HG03469 (cell line): ENCODE measurements at regions not wholly inside any gene's neighbourhood (a gene's known extent, or its start where the extent isn't known, plus 50 kb on each side); places are given as distances from the start of the nearest gene placed in this dataset.
"Not testable (repeated sequence)": the region's sequence is repeated elsewhere in the genome, so short reads cannot be mapped to it uniquely, and the experiment has no call there.

Source experiments
- ATAC-seq: cut with Tn5 transposase; IDR thresholded peaks from one replicate; pipeline ENCODE4 v1.9.1; 2021; ENCODE audit warnings: mild to moderate bottlenecking, moderate library complexity, moderate number of reproducible peaks; ENCODE audit not compliant: unreplicated experiment

DNA sequence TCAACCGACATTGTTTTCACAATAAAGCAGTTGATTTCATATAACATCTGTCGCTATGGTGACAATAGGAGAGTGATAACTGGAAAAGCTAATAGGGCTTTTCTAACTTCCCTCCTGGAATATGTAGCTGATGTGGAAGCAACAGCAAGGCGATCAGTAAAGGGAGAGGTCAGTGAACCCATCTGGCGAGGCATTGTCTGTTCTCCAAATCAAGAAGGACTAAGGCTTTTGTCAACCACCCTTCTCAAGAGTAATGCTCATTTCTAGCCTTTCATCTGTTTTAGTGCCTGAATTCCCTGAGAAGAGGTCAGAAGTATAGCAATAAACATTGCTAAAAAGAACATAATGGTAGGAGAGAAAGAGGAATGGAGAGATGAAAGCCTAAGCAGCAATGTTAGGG, 201.3 kb downstream of the AKAP7 start:
- no peak for ATAC-seq

DNA sequence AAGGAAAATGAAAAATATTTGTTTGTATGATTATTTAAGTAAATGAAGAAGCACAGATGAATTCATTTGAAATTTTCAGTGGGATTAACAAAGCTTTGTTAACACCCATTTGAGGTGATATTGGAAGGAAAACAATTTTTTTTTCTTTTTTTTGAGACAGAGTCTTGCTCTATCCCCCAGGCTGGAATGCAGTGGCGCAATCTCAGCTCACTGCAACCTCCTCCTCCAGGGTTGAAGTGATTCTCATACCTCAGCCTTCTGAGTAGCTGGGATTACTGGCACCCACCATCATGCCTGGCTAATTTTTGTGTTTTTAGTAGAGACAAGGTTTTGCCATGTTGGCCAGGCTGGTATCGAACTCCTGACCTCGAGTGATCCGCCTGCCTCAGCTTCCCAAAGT, 211.6 kb downstream of the AKAP7 start:
- ATAC-seq: not testable (repeated sequence)

DNA sequence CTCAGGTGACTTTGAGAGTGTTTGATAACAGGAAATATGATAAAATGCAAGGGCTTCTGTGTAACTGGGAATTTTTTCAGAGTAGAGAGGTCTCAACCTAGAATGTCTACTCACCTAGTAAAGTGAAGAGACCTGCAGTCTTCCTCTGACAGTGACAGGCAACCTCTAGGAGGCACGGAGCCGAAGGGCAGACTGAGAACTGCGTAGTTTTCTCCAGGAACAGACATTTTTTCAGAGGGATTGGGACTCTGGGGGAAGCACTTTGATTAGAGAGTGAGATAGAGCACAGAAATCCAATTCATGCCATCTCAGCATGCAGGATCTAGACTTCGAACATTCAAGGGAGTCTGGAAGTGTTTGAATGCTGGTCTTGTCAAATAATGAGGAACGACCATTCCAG, 213.3 kb downstream of the AKAP7 start:
- ATAC-seq: no peak

DNA sequence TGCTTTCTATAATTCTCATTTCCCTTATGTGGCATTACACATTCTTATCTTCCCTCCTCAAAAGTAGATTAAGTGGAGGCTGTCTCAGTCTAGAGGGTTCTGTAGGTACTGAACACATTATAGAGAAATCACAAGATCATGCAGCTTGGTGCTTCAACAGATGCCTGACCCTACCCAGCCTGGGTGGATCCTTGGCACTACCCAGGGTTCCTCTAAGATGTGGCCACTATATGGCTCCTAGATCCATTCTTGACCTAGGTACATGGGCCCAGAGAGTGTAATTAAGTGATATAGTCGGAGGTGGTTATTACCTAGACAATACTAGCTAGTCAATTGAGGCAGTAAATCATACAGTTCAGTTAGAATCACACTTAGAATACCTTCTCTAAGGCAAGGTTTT, 213.9 kb downstream of the AKAP7 start:
- ATAC-seq: no peak

DNA sequence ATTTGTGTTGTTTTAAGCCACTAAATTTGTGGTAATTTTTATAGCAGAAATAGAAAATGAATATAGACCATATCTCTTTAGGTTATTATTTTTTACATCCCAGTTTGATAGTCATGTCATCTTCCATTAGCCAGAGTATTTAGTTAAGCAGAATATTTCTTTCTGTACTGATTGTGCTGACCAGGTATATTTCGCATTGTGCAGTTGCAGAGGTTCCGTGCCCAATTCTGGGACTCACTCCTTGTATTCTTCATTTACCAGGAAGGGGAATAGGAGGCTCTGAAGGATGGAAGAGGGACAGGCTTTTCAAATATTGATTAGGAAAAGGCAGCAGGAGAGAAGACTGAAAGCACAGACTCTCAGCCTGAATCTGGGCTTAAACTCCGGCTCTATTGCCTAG, 217.8 kb downstream of the AKAP7 start:
- ATAC-seq: no peak

DNA sequence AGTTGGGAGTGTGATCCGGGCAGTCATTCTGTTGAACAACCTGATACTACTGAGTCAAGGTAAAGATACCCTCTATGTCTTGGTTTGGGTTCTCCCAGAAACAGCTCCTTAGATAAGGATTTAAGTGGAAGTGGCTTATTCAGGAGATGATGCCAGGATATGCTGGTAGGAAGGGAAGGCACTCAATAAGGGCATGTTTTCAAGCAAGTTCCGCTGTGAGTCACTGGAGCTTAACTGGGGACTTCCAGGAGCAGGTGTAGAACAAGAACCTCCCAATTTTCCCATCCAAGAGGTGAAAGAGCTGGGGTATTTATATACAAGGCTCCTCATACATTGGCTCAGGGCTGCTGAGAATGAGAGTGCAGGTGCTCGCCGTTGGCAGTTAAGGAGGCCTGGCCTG, 218.6 kb downstream of the AKAP7 start:
- ATAC-seq: no peak

DNA sequence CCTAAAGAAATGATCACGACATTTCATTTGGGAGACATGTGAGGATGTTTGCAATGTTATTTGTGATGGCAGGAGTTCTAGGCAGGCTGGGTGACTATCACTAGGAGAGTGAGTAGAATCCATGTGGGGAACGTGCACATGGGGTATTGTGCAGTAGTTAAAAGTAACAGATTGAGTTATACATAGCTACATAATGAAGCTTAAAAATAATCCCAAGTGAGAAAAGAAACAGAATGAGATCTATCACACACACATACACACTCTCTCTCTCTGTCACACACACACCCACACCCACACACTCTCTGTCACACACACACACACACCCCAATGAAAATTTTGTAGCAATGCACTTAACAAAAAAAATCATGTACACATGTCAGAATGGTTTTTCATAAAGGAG, 218.7 kb upstream of the ARG1 start:
- ATAC-seq: no peak

DNA sequence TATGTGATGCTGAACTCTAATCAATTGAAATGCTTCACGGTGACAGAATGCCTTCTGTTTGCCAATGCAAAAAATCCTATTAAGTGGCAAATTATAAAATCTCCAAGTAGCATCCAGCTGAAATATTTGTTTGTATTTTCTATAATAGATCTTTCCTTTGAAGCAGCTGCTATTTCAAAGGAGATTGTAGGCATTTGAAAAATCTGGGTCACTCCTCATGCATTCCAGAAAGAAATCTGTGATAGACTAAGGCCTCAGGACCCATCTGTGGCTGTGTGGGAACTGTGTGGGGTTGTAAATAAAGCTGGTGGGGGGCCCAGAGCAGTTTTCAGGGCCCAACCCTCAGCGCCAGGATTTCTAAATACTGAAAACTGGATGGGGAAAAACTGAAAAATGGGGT, 216.9 kb upstream of the ARG1 start:
- no peak for ATAC-seq

DNA sequence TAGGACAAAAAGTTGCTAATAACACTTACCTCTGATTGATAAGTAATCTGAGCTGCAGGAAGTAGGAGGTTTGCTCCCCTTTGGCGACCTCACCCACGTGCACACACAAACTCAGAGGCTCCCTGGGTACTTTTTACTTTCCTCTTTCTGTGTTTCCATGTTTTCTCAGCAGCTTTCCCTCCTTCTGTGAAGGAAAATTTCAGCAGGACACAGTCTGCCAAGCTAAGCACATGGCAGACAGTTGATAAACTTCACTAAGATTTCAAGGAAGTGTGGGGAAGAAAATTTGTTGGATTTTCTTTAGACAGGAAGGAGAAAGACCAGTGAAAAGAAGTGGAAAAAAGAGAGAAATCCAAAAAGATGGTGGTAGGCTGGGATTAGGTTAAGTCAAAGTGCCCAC, 215.5 kb upstream of the ARG1 start:
- no peak for ATAC-seq

DNA sequence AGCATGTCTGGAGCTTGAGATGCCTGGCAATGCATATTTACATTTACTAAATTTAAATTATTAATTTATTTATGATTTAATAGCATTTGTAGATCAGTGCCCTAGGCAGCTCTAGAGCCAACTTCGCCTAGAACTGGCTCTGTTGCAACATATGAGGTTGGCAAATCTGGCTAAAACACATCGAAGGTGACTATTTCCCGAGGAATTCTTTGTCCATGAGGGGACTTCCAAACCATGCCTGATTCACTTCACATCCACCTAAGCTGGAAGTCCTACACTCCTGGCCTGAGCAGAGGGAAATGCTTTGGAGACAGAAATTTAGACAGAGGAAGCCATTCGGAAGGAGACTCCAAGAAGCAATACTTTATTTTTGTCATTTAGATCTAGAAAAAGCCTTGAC, 211.0 kb upstream of the ARG1 start:
- ATAC-seq: no peak

DNA sequence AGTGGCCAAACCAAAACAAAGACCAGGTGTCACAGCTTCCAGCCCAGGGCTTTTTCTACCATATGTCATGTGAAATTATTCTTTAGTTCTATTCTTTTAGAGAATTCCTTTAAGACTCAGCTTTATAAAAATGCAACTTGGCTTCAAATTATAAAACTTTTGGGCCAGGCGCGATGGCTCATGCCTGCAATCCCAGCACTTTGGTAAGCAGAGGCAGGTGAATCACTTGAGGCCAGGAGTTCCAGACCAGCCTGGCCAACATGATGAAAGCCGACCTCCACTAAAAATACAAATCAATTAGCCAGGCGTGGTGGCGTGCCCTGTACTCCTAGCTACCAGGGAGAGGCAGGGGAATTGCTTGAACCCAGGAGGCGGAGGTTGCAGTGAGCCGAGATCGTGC, 210.3 kb upstream of the ARG1 start:
- ATAC-seq: no peak

DNA sequence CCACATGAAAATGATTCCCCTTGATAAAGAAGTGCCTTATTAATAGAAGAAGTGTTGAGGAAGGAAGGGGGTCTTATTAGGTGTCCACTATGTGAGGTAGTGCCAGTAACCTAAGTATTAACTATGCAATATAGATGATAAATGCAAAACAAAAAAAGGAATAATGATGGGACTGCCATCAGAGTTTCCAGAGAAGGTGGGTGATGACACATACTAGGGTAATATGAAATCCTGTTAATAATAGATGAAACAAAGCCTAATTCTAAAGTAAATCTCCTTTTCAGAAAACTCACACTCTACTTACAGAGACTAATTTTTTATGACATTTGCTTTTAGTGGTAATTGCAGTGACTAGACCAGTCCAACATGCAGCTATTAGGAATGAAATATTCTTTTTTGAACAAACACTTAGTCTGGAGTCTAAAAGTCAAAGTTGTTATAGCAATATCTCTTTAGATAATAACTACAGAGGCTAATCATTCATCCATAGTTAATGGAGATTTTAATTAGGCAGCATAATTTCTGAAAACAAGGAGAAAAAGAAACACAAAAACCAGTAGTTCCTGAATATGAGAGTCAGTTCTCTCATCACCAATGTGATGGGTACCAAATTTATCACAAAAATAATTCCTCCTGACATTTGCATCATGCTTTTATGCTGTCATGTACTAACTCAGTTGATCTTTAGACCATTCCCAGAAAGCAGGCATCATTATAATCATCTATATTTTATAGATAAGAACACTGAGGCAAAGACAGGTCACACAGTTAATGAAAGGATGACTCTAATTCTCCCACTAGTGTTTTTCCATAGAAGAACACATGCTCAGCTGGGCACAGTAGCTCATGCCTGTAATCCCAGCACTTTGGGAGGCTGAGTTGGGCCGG, 208.8 kb upstream of the ARG1 start:
- ATAC-seq: no peak

DNA sequence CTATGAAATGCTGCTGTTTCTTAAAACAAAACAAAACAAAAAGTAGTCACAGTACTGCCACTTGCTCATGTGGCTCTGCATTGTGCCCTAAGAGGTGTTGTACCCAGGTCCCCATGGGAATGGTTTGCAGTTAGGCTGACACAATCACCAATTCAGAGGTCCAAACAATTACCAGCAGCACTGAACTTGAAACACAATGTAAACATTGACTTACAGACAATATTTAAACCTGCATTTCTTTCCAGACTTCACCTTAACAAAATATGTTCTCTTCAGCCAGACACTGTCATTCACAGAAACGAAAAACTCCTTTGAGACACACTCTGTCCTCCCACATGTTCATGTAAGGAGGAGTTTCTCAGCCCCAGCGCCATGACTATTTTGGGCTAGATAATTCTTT, 206.8 kb upstream of the ARG1 start:
- no peak for ATAC-seq

DNA sequence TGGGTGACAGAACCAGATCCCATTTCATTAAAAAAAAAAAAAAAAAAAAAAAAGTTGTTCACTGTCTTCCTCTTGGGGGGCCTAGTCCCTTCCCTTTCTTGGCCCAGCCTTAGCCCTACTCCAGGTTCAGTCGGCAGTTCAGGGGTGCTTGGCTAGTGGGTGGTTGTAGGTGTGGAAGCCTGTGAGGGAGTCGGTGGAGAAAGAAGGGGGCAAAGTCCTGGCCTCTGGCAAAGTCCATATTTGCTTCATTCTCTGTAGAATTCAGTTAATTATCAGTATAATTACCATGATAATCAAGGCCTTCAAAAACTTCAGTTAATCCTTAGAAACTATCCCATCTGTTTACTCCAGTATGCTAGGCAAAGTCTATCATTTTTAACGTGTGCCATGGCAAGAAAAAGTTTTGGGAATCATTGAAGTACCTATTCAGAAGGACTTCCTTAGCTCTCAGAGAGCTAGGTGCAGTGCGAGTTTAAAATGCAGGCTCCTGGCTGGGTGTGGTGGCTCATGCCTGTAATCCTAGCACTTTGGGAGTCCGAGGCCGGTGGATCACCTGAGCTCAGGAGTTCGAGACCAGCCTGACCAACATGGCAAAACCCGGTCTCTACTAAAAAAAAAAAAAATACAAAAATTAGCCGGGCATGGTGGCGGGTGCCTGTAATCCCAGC, 205.7 kb upstream of the ARG1 start:
- ATAC-seq: no peak

DNA sequence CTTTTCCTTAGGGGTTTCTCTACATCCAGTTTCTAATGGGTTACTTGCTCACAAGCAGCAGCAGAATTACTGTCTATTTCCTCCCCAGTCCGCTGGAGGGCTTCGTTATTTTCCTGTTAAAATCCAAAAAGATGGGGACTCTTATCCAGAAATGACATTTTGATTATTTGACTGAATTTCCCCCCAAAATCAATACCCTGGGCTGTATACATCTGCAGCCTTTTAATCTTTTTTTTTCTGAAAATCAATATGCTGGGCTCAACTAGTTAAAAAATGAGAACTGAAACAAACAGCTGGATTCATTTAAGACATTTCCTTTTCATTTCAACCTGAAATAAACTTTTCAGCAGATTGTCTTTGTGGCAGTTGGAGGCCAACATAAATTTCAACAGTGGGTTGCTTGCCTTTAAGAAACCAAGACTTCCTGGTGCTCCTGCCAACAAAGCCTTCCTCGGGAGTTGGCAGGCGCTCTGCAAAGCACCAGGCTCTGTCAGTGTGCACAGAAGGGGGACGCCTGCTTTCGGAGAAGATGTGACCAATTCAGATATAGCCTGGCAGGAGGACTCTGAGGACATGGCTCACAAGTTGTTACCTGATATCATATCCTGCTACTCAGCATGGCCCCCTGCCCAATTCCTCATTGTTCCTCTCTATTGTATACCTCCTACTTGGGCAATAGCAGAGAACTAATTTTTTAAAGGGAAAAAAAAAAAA, 204.7 kb upstream of the ARG1 start:
- no peak for ATAC-seq

DNA sequence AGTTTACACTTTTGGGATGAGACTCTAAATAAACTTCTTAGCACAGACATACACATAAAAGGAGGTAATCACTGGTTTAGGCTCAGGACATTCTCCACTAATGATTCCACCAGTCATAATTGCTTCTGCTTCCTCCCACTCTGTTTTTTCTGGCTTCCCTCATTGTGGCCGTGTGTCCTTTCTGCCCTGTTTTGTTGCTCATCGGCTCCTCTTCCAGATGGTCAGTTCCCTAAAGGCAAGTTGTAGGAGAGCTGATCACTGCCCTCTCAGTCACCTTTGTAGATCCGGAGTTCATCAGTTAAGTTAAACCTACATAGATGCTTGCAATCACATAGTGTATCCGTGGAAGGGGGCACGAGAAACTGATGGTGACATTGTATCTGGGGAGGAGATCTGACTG, 200.5 kb upstream of the ARG1 start:
- ATAC-seq: no peak

DNA sequence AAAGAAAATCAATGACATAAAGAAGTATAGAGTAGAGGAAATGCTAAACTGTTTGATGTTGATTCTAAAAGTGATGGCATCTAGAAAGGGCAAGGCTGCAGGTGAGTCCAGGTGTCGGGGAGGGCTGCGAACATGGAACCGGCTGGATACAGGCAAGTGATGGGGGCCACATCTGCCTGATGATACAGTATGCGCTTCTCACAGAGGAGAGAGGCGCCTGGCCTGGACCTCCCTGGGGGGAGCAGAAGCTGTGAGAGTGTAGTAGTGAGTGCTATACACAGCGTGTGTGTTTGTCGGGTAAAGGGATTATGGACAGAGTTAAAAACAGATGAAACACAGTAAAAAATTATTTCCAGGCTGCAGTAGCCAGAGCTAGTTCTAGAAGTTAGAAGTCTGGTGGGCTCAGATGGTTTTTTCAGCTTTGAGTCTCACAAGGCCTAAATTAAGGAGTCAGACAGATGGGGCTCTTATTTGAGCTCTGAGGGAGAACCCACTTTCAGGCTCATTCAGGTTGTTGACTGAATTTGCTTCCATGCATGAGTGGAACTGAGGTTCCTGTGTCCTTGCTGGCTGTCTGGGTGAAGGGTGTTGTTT, 195.8 kb upstream of the ARG1 start:
- no peak for ATAC-seq

DNA sequence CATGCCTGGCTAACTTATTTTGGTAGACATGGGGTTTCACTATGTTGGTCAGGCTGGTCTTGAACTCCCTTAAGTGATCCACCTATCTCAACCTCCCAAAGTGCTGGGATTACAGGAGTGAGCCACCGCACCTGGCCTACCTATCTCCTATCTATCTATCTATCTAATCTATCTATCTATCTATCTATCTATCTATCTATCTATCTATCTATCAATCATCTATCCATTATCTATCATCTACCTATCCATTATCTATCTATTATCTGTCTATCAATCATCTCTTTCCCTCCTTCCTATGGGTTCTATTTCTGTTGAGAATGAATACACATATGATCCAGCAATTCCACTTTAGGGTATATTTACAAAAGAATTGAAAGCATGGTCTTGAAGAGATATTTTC, 194.2 kb upstream of the ARG1 start:
- no peak for ATAC-seq

DNA sequence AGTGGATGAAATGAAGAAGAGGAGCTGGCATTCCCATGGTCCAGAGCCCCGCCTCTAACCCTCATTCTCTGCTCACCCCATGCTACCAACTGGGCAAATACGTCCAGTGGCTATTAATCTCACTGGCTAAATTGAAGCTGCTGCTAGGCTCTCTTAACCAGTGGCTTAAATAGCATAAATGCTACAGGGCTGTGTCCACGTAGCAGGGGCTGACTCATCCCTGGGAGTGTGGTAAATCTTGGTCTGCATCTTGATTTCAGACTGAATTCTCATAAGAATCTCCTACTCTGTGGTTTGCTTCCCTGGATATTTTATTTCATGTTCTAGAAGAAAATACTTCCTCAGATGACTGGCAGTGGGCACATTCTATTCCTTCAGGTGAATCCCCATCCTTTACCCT, 193.1 kb upstream of the ARG1 start:
- ATAC-seq: no peak

DNA sequence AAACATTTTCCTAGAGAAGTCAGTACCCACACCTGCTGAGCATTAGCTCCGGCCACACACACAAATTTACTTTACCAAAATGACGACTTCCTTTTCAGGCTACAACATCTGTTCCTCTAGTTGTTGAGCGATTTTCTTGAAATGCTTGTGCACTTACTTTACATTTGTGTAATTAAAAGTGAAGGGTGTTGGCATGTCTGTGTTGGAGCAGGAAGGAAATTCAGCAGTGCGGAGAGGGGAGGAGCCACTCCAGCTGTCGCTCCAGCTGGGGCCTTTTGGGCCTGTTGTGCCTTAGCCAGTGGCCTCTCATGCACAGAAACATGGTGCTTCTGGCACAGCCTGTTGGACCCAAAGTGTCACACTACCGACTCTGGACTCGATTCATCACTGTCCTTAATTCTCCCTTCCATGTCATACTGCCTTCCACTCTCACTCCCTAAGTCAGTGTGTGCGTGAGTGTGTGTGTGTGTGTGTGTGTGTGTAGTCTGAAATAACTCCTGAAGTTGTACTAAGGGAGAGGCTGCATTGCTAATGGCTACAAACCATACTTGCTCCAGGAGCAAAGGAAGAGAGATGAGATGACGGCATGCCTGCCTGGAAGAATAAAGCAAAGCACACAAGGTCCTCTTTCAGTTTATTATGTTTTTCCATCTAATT, 191.8 kb upstream of the ARG1 start:
- ATAC-seq: no peak

DNA sequence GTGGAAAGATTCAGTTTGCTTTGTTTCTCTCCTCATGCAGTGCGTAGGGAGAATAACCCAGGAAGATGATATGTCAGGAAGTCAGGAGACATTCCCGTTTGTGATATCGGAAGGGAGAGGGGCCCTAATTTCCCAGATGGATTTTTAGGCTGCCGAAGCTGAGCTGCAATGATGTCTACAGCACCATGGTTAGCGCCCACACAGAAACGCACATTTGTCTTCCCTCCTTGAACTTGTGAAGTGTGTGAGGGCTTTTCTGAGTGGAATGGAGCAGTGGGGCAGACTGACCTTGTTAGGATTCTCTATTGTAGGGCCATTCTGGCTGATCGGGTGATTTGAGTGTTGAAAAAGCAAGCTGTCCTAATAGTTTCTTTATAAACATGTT, 191.3 kb upstream of the ARG1 start:
- no peak for ATAC-seq
